ENCODE measurements at regions not wholly inside any gene's neighbourhood (a gene's known extent, or its start where the extent isn't known, plus 50 kb on each side); places are given as distances from the start of the nearest gene placed in this dataset.

GRCh38 chr10:3846736-3847135 is 61.7 kb upstream of the KLF6 start:
- TF ChIP-seq ZNF184 (tag by site-specific recombination; IDR thresholded peaks at IDR 0.05) (no peak), ZSCAN16 (tag by site-specific recombination; IDR thresholded peaks at IDR 0.05) (no peak), ZNF48 (tag by site-specific recombination; IDR thresholded peaks at IDR 0.05) (no peak), ZNF239 (tag by site-specific recombination; IDR thresholded peaks at IDR 0.05) (no peak), ZNF16 (tag by site-specific recombination; IDR thresholded peaks at IDR 0.05; ENCODE audit: low read depth) (no peak), HOXC10 (CRISPR knock-in tag; IDR thresholded peaks at IDR 0.05) (no peak), ZNF677 (tag by site-specific recombination; IDR thresholded peaks at IDR 0.05) (no peak), ZBTB48 (tag by site-specific recombination; IDR thresholded peaks at IDR 0.05) (no peak), ZNF530 (tag by site-specific recombination; IDR thresholded peaks at IDR 0.05; ENCODE audit: low read depth) (no peak), PRDM4 (tag by site-specific recombination; IDR thresholded peaks at IDR 0.05) (no peak), ZNF555 (tag by site-specific recombination; conservative IDR thresholded peaks at IDR 0.05) (no peak), ZBTB6 (tag by site-specific recombination; IDR thresholded peaks at IDR 0.05) (no peak), ZNF354C (tag by site-specific recombination; IDR thresholded peaks at IDR 0.05; ENCODE audit: borderline replicate concordance, low read depth) (no peak), ZNF324 (tag by site-specific recombination; IDR thresholded peaks at IDR 0.05) (no peak), ZNF350 (tag by site-specific recombination; IDR thresholded peaks at IDR 0.05) (no peak), SP2 (tag by site-specific recombination; IDR thresholded peaks at IDR 0.05) (no peak)
- TF ChIP-seq, protein P1, sequence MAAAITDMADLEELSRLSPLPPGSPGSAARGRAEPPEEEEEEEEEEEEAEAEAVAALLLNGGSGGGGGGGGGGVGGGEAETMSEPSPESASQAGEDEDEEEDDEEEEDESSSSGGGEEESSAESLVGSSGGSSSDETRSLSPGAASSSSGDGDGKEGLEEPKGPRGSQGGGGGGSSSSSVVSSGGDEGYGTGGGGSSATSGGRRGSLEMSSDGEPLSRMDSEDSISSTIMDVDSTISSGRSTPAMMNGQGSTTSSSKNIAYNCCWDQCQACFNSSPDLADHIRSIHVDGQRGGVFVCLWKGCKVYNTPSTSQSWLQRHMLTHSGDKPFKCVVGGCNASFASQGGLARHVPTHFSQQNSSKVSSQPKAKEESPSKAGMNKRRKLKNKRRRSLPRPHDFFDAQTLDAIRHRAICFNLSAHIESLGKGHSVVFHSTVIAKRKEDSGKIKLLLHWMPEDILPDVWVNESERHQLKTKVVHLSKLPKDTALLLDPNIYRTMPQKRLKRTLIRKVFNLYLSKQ (tag by site-specific recombination; IDR thresholded peaks at IDR 0.05; ENCODE audit: borderline replicate concordance): no peak
- TF ChIP-seq, protein P2, sequence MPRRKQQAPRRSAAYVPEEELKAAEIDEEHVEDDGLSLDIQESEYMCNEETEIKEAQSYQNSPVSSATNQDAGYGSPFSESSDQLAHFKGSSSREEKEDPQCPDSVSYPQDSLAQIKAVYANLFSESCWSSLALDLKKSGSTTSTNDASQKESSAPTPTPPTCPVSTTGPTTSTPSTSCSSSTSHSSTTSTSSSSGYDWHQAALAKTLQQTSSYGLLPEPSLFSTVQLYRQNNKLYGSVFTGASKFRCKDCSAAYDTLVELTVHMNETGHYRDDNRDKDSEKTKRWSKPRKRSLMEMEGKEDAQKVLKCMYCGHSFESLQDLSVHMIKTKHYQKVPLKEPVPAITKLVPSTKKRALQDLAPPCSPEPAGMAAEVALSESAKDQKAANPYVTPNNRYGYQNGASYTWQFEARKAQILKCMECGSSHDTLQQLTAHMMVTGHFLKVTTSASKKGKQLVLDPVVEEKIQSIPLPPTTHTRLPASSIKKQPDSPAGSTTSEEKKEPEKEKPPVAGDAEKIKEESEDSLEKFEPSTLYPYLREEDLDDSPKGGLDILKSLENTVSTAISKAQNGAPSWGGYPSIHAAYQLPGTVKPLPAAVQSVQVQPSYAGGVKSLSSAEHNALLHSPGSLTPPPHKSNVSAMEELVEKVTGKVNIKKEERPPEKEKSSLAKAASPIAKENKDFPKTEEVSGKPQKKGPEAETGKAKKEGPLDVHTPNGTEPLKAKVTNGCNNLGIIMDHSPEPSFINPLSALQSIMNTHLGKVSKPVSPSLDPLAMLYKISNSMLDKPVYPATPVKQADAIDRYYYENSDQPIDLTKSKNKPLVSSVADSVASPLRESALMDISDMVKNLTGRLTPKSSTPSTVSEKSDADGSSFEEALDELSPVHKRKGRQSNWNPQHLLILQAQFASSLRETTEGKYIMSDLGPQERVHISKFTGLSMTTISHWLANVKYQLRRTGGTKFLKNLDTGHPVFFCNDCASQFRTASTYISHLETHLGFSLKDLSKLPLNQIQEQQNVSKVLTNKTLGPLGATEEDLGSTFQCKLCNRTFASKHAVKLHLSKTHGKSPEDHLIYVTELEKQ (tag by site-specific recombination; IDR thresholded peaks at IDR 0.05; ENCODE audit: borderline replicate concordance): no peak
- TF ChIP-seq, protein P3, sequence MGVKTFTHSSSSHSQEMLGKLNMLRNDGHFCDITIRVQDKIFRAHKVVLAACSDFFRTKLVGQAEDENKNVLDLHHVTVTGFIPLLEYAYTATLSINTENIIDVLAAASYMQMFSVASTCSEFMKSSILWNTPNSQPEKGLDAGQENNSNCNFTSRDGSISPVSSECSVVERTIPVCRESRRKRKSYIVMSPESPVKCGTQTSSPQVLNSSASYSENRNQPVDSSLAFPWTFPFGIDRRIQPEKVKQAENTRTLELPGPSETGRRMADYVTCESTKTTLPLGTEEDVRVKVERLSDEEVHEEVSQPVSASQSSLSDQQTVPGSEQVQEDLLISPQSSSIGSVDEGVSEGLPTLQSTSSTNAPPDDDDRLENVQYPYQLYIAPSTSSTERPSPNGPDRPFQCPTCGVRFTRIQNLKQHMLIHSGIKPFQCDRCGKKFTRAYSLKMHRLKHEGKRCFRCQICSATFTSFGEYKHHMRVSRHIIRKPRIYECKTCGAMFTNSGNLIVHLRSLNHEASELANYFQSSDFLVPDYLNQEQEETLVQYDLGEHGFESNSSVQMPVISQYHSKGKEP (tag by site-specific recombination; IDR thresholded peaks at IDR 0.05): no peak
- TF ChIP-seq, protein P4, sequence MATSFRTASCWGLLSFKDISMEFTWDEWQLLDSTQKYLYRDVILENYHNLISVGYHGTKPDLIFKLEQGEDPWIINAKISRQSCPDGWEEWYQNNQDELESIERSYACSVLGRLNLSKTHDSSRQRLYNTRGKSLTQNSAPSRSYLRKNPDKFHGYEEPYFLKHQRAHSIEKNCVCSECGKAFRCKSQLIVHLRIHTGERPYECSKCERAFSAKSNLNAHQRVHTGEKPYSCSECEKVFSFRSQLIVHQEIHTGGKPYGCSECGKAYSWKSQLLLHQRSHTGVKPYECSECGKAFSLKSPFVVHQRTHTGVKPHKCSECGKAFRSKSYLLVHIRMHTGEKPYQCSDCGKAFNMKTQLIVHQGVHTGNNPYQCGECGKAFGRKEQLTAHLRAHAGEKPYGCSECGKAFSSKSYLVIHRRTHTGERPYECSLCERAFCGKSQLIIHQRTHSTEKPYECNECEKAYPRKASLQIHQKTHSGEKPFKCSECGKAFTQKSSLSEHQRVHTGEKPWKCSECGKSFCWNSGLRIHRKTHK (tag by site-specific recombination; IDR thresholded peaks at IDR 0.05): no peak
- Histone ChIP-seq H3K36me3 (ENCODE audit: control insufficient read depth in 2 of 2, insufficient read depth in 1 of 2, low read length in 2 of 2) (no peaks in the 10 kb centered on the region), H3K4me1 (ENCODE audit: control insufficient read depth, insufficient read depth, low read length) (no peaks in the 10 kb centered on the region; the same call in 1 of the 2 replicates), H3K4me3 (ENCODE audit: low read depth, low read length) (no peak overlapping the region), H3K27ac (ENCODE audit: extremely low read depth, low read depth, low read length) (no peak overlapping the region), H3K9me3 (ENCODE audit: control insufficient read depth, insufficient read depth, low read depth, low read length) (no peaks in the 10 kb centered on the region)
- ChIA-PET CTCF (interaction anchor here (0.5 kb wide), 1 partner anchor 85 kb away, joined by 3 read pairs; no protein-coding TSS in a partner anchor), POLR2A (no interaction called here)
